H1 (cell line): ENCODE measurements at regions not wholly inside any gene's neighbourhood (a gene's known extent, or its start where the extent isn't known, plus 50 kb on each side); places are given as distances from the start of the nearest gene placed in this dataset.

ENCODE experiments used
- CTCF ChIA-PET: fragments of 300-600 bp; sonication (Branson Sonifier 250); formaldehyde crosslinking; loops from one replicate; lab custom pipeline; 2021; ENCODE audit not compliant: partially characterized antibody; lab: Charles Lee
- POLR2A ChIA-PET: fragments of 300-600 bp; sonication (Branson Sonifier 250); formaldehyde crosslinking; loops from one replicate; lab custom pipeline; 2021; ENCODE audit warnings: inconsistent platforms; ENCODE audit not compliant: partially characterized antibody; lab: Charles Lee
- DNase-seq, 2 experiments: peaks; one replicate each; pipeline versions ENCODE4 v3.0.0 to v3.0.0-alpha.2; 2010 to 2022; ENCODE audit warnings: low spot score in 2 of 2, low read depth in 1 of 2, mixed read lengths in 1 of 2
- FAIRE-seq: peaks from 2 replicates; lab custom pipeline; 2011; peaks lifted over from hg19 to GRCh38; lab: Jason Lieb, UNC
- H2AFZ ChIP-seq: 2 replicates; pipeline ENCODE4 v1.8.1; 2012; ENCODE audit warnings: low read length, inconsistent platforms
- H2AK5ac ChIP-seq: 2 replicates; pipeline ENCODE4 v1.6.1; 2013; ENCODE audit warnings: low read depth, low read length
- H2BK120ac ChIP-seq: replicated peaks from 2 replicates; pipeline ENCODE3; 2013; ENCODE audit warnings: low read depth, low read length, inconsistent platforms
- H2BK12ac ChIP-seq: 2 replicates; pipeline ENCODE4 v1.6.1; 2013; ENCODE audit warnings: low read depth, low read length
- H2BK15ac ChIP-seq: 2 replicates; pipeline ENCODE4 v1.6.1; 2013; ENCODE audit warnings: low read length
- H2BK20ac ChIP-seq: 2 replicates; pipeline ENCODE4 v1.6.1; 2013; ENCODE audit warnings: low read length
- H2BK5ac ChIP-seq: 2 replicates; pipeline ENCODE4 v1.6.1; 2013; ENCODE audit warnings: low read depth, low read length
- H3K14ac ChIP-seq: 2 replicates; pipeline ENCODE4 v1.6.1; 2013; ENCODE audit warnings: inconsistent platforms; ENCODE audit not compliant: insufficient read length
- H3K18ac ChIP-seq: 2 replicates; pipeline ENCODE4 v1.6.1; 2013; ENCODE audit warnings: low read length; ENCODE audit errors: extremely low read depth
- H3K23ac ChIP-seq: 2 replicates; pipeline ENCODE4 v1.6.1; 2013; ENCODE audit warnings: inconsistent platforms; ENCODE audit not compliant: insufficient read length
- H3K23me2 ChIP-seq: 2 replicates; pipeline ENCODE4 v1.6.1; 2013; ENCODE audit warnings: low read depth, low read length
- H3K27ac ChIP-seq: 2 replicates; pipeline ENCODE4 v1.6.1; 2011; ENCODE audit warnings: low read depth, low read length, inconsistent platforms
- H3K27me3 ChIP-seq, 4 experiments: replicated peaks in 1 of 4; 1 replicate in 1 of 4; 2 replicates in 3 of 4; pipeline versions ENCODE4 v1.6.1 to v1.8.1; 2011 to 2013; ENCODE audit warnings: low read length in 3 of 4, mild to moderate bottlenecking in 3 of 4, inconsistent platforms in 2 of 4, mixed read lengths in 2 of 4, moderate library complexity in 1 of 4; ENCODE audit not compliant: control insufficient read depth in 3 of 4, insufficient read depth in 3 of 4; ENCODE audit errors: extremely low read depth in 1 of 4
- H3K36me3 ChIP-seq, 4 experiments: 2 replicates each; pipeline versions ENCODE4 v1.6.1 to v1.8.1; 2011 to 2013; ENCODE audit warnings: mild to moderate bottlenecking in 4 of 4, low read length in 3 of 4, moderate library complexity in 2 of 4, control low read depth in 1 of 4, inconsistent platforms in 1 of 4; ENCODE audit not compliant: insufficient read depth in 4 of 4, control insufficient read depth in 2 of 4
- H3K4ac ChIP-seq: replicated peaks from 2 replicates; pipeline ENCODE3; 2013; ENCODE audit warnings: low read length, low read depth, mixed read lengths, inconsistent platforms; ENCODE audit not compliant: insufficient read length
- H3K4me1 ChIP-seq, 4 experiments: replicated peaks in 1 of 4; 1 replicate in 1 of 4; 2 replicates in 3 of 4; pipeline versions ENCODE4 v1.6.1 to v1.8.1; 2011 to 2013; ENCODE audit warnings: low read length in 3 of 4, inconsistent platforms in 2 of 4, mixed read lengths in 1 of 4; ENCODE audit not compliant: insufficient read depth in 4 of 4, control insufficient read depth in 3 of 4
- H3K4me2 ChIP-seq, 2 experiments: 2 replicates each; pipeline versions ENCODE4 v1.6.1 to v1.8.1; 2011 to 2013; ENCODE audit warnings: low read depth in 2 of 2, low read length in 2 of 2, control low read depth in 1 of 2, inconsistent platforms in 1 of 2, mild to moderate bottlenecking in 1 of 2; ENCODE audit not compliant: insufficient read depth in 1 of 2
- H3K4me3 ChIP-seq, 4 experiments: fragments of 200-600, 300-600 bp in 1 of 4; sonication (generic), shearing (Covaris generic), sonication (Bioruptor Twin) in 1 of 4; 2 replicates each; pipeline versions ENCODE4 v1.5.1 to v1.8.1; 2011 to 2016; ENCODE audit warnings: low read length in 4 of 4, low read depth in 3 of 4, control low read depth in 2 of 4, inconsistent platforms in 2 of 4, mild to moderate bottlenecking in 2 of 4, mixed read lengths in 1 of 4, moderate library complexity in 1 of 4; ENCODE audit not compliant: insufficient read depth in 2 of 4; ENCODE audit errors: extremely low read depth in 1 of 4
- H3K56ac ChIP-seq: replicated peaks from 2 replicates; pipeline ENCODE3; 2013; ENCODE audit warnings: low read depth, mild to moderate bottlenecking, mixed read lengths, low read length, inconsistent platforms; ENCODE audit not compliant: insufficient read length
- H3K79me1 ChIP-seq: 2 replicates; pipeline ENCODE4 v1.6.1; 2013; ENCODE audit warnings: low read depth, low read length, control low read depth
- H3K79me2 ChIP-seq, 2 experiments: 2 replicates each; pipeline versions ENCODE4 v1.6.1 to v1.8.1; 2012 to 2013; ENCODE audit warnings: low read length in 2 of 2, mild to moderate bottlenecking in 2 of 2, inconsistent platforms in 1 of 2; ENCODE audit not compliant: insufficient read depth in 2 of 2, control insufficient read depth in 1 of 2
- H3K9ac ChIP-seq, 4 experiments: replicated peaks in 1 of 4; 1 replicate in 1 of 4; 2 replicates in 3 of 4; pipeline versions ENCODE4 v1.6.1 to v1.8.1; 2011 to 2013; ENCODE audit warnings: low read depth in 3 of 4, low read length in 3 of 4, control low read depth in 2 of 4, mild to moderate bottlenecking in 2 of 4, moderate library complexity in 2 of 4, inconsistent platforms in 1 of 4; ENCODE audit errors: extremely low read depth in 1 of 4
- H3K9me3 ChIP-seq, 2 experiments: 2 replicates each; pipeline versions ENCODE4 v1.6.1 to v1.8.1; 2012 to 2013; ENCODE audit warnings: mild to moderate bottlenecking in 2 of 2, moderate library complexity in 2 of 2, control low read depth in 1 of 2, inconsistent platforms in 1 of 2, low read depth in 1 of 2, low read length in 1 of 2, mixed read lengths in 1 of 2; ENCODE audit not compliant: insufficient read depth in 2 of 2
- H4K20me1 ChIP-seq, 2 experiments: replicated peaks in 1 of 2; 2 replicates each; pipeline versions ENCODE3 to v1.8.1; 2011 to 2013; ENCODE audit warnings: inconsistent platforms in 2 of 2, low read length in 2 of 2, mild to moderate bottlenecking in 1 of 2; ENCODE audit not compliant: insufficient read depth in 2 of 2, control insufficient read depth in 1 of 2
- H4K5ac ChIP-seq: 2 replicates; pipeline ENCODE4 v1.6.1; 2013; ENCODE audit warnings: low read length, low read depth, mixed read lengths, inconsistent platforms; ENCODE audit not compliant: insufficient read length
- H4K8ac ChIP-seq: 2 replicates; pipeline ENCODE4 v1.8.0; 2013; ENCODE audit warnings: mild to moderate bottlenecking, moderate library complexity, low read length, inconsistent platforms; ENCODE audit not compliant: insufficient read depth; ENCODE audit errors: extremely low read depth
- H4K91ac ChIP-seq: replicated peaks from 2 replicates; pipeline ENCODE3; 2013; ENCODE audit warnings: low read length, mixed read lengths, inconsistent platforms; ENCODE audit not compliant: insufficient read length
- BRCA1 ChIP-seq: IDR thresholded peaks from 2 replicates; pipeline ENCODE4 v1.6.1; 2012; ENCODE audit warnings: low read depth, low read length, improper control_type of control experiment
- TAF1 ChIP-seq: IDR thresholded peaks from 2 replicates; pipeline ENCODE4 v1.6.1; 2011; ENCODE audit warnings: mild to moderate bottlenecking, low read depth, low read length
- WGBS, 2 experiments: shearing (Covaris generic) in 1 of 2; methylation state at CpG; one replicate each; pipeline versions ENCODE4 v1.1.6 to v1.1.7; 2013 to 2015; ENCODE audit warnings: low lambda C conversion rate in 2 of 2, mixed read lengths in 2 of 2, inconsistent platforms in 1 of 2, low coverage in 1 of 2, missing lambda C conversion rate in 1 of 2; ENCODE audit not compliant: insufficient replicate concordance in 2 of 2, insufficient coverage in 1 of 2, insufficient read length in 1 of 2; ENCODE audit errors: extremely low coverage in 1 of 2, missing lambda C conversion rate in 1 of 2; 5-methylcytosine and 5-hydroxymethylcytosine counted together

- Histone ChIP-seq H2BK5ac (no peak overlapping the region), H3K14ac (no peak overlapping the region), H3K4me3 (no peak overlapping the region), H3K23me2 (no peaks in the 10 kb centered on the region), H3K56ac (no peak overlapping the region), H4K91ac (no peak overlapping the region), H3K23ac (no peak overlapping the region), H4K20me1 (no peaks in the 10 kb centered on the region), H2BK20ac (no peak overlapping the region), H3K18ac (no peak overlapping the region), H2BK120ac (no peak overlapping the region), H3K4ac (no peak overlapping the region), H4K8ac (no peak overlapping the region), H3K9ac (no peak overlapping the region), H3K36me3 (no peaks in the 10 kb centered on the region), H2BK15ac (no peak overlapping the region), H2AK5ac (no peak overlapping the region), H2BK12ac (no peak overlapping the region), H3K27me3 (no peaks in the 10 kb centered on the region), H3K9me3 (no peaks in the 10 kb centered on the region), H3K79me2 (no peaks in the 10 kb centered on the region), H3K4me2 (no peak overlapping the region), H2AFZ (no peak overlapping the region), H4K5ac (no peak overlapping the region), H3K27ac (no peak overlapping the region), H3K79me1 (no peaks in the 10 kb centered on the region), H3K4me1 (no peaks in the 10 kb centered on the region)
- no peak for TF ChIP-seq BRCA1
- no peak for TF ChIP-seq TAF1
- FAIRE-seq: no peak
- 88% methylated on average over 12 of the region's 12 CpGs; no CpG with 5 or more reads in 1 of the 2 experiments for WGBS, 2 experiments
- POLR2A ChIA-PET: no interaction called here
- no peak for DNase-seq
- CTCF ChIA-PET: interaction anchor here (1.3 kb wide), 1 partner anchor 60 kb away, joined by 3 read pairs; no protein-coding TSS in a partner anchor
Observed at GRCh38 chr14:101174522-101174838, 271.0 kb upstream of the RTL1 start.
